D721Med (cell line): ENCODE measurements at regions not wholly inside any gene's neighbourhood (a gene's known extent, or its start where the extent isn't known, plus 50 kb on each side); places are given as distances from the start of the nearest gene placed in this dataset.

Experiments
- DNase-seq: peaks from one replicate; pipeline ENCODE4 v3.0.0; 2011; ENCODE audit warnings: low spot score; ENCODE audit not compliant: insufficient read length
- FAIRE-seq: peaks from 2 replicates; lab custom pipeline; 2011; peaks lifted over from hg19 to GRCh38; lab: Jason Lieb, UNC
- TF ChIP-seq, protein P1 (sequence below): IDR thresholded peaks from 2 replicates; pipeline ENCODE4 v1.5.1; 2012; ENCODE audit warnings: mild to moderate bottlenecking, control low read depth; ENCODE audit not compliant: insufficient read depth; ENCODE audit errors: missing control alignments

DNA sequence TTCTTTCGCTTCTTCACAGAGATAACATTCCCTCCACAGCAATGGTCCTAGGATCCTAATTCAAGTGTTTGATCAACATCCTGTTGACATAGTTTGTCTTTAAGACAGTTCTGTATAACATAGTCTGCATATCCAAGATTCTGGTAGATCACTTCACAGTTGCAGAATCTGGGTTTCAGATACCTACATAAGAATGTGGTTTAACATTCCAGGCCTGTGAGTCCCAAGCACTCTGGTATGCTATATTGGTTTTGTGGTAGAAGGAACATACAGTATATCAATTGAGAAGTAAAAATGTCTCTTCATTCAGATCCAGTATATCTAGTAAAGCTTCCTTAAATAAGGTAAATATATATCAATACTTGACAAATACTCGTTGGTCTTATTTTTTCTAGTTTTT, 914.2 kb upstream of the CDH6 start:
- no peak for FAIRE-seq
- TF ChIP-seq, protein P1, sequence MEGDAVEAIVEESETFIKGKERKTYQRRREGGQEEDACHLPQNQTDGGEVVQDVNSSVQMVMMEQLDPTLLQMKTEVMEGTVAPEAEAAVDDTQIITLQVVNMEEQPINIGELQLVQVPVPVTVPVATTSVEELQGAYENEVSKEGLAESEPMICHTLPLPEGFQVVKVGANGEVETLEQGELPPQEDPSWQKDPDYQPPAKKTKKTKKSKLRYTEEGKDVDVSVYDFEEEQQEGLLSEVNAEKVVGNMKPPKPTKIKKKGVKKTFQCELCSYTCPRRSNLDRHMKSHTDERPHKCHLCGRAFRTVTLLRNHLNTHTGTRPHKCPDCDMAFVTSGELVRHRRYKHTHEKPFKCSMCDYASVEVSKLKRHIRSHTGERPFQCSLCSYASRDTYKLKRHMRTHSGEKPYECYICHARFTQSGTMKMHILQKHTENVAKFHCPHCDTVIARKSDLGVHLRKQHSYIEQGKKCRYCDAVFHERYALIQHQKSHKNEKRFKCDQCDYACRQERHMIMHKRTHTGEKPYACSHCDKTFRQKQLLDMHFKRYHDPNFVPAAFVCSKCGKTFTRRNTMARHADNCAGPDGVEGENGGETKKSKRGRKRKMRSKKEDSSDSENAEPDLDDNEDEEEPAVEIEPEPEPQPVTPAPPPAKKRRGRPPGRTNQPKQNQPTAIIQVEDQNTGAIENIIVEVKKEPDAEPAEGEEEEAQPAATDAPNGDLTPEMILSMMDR = no peak
- DNase-seq = no peak

DNA sequence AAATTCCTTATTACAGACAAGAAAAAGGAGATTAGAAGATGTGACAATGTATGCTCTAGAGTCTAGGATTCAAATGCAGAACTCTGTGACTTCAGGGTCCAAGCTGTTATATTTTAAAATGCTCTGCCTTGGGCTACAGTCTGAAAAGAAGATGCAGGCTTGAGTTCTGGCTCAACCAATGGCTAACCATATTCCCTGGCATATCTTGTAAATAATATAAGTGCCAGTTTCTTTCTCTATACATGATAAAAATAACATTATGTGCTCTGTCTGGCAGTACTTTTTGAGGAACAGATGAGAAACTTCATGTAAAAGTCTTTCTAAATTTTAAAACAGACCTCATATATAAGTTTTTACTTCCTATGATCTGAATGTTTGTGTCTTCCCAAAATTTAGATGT, 926.5 kb upstream of the CDH6 start:
- DNase-seq (no peak), FAIRE-seq (no peak)
- TF ChIP-seq, protein P1 = no peak

DNA sequence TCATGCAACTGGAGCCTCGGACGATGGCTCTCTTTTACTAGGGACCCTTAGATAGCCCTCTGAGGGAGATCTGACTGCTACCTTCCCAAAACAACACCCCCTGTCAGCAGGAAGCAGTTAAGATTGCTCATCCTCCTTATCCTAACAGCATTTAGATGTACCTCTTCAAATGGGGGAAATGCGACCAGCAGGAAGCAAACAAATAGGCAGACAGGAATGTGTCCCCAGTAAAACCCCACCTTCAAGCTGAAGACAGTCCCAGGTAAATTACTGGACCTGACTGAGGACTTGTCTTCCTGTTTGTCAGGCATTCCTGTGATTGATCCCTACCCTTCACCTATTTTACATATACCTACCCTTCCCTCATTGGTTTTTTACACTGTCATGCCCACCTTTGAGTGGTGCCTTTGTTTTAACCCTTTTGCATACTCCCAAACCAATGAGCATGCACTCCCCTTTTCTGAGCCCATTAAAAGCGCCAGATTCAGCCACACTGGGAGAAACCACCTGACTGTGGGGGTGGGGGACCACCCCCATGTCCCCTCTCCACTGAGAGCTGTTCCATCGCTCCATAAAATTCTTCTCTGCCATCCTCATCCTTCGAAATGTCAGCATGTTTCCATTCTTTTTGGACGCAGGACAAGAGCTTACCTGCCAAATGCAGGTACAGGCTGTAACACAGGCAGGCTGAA, 954.0 kb upstream of the CDH6 start:
- FAIRE-seq (no peak), DNase-seq (no peak)
- TF ChIP-seq, protein P1 = no peak

DNA sequence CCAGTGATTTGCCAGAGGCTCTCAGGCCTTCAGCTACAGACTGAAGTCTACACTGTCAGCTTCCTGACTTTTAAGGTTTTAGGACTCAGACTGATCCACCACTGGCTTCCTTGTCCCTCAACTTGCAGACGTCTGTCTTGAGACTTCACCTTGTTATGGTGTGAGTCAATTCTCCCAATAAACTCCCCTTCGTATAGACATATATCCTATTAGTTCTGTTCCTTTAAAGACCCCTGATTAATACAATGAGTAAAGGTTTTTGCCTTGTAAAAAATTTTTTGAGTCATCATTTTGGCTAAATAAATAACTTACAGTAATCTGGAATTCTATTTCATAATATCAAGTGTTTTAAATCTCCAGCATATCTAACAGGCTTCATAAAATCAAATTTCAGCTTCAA, 956.3 kb upstream of the CDH6 start:
- FAIRE-seq (no peak), DNase-seq (no peak)
- TF ChIP-seq, protein P1 = no peak

DNA sequence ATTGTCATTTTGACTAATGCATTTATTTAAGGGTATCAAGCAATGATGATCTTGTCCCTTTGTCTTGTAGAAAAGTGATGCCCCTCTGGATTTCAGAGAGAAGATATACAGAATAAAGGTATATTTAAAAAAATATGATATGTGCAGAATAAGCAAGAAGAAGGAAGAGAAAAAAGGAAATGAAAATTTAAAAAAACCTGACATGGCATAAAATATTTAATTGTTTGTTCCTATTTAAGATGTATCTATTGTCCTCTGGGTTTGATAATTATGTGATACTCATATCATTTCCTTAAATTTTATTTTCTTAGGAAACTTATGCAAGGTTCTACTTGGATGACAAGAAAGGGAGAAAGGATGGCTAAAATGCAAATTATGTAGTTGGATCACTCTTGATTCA, 983.7 kb upstream of the CDH6 start:
- DNase-seq (no peak), FAIRE-seq (no peak)
- TF ChIP-seq, protein P1 = no peak

DNA sequence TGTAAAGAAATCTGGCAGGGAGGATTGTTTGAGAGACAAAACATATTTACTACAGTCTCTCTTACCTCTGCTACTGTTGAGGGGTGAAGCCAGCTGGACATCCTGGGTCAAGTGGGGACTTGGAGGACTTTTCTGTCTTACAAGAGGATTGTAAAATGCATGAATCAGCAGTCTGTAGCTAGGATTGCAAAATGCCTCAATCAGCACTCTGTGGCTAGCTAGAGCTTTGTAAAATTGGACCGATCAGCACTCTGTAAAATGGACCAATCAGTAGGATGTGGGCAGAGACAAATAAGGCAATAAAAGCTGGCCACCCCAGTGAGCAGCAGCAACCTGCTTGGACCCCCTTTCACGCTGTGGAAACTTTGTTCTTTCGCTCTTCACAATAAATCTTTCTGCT, 995.8 kb upstream of the CDH6 start:
- FAIRE-seq (no peak), DNase-seq (no peak)

DNA sequence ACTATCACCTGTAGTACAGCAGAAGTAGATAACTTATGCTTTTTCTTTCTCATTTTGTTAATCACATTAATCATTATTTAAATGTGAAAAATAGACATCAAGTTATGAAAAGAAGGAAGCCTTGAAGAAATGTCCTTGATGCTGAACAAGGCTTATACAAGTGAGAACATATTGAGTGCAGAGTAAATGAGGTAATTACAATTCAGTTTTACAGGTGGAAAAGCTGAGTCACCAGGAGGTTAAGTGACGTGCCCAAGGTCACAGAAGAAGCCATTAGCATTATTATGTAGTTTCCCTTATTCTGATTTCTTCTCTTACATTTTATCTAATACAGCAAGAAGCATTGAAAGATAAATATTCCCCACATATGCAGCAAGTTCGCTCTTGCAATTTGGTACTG, 998.5 kb upstream of the CDH6 start:
- TF ChIP-seq, protein P1 = no peak
- DNase-seq = no peak
- FAIRE-seq = no peak

More for the DNA sequence above, 995.8 kb upstream of the CDH6 start:
- TF ChIP-seq, protein P1 = no peak
